Ovary (tissue), 3 donors: ENCODE measurements at regions not wholly inside any gene's neighbourhood (a gene's known extent, or its start where the extent isn't known, plus 50 kb on each side); places are given as distances from the start of the nearest gene placed in this dataset.

ENCODE experiments used
- EP300 ChIP-seq: sonication (generic); formaldehyde crosslinking; IDR thresholded peaks from one replicate; pipeline ENCODE4 v1.6.1; 2017; ENCODE audit warnings: antibody characterized with exemption
- POLR2A ChIP-seq: fragments of 450-650 bp; IDR thresholded peaks from one replicate; pipeline ENCODE4 v1.6.1; 2017; ENCODE audit warnings: antibody characterized with exemption, mild to moderate bottlenecking, moderate library complexity
- TF ChIP-seq, protein P1 (sequence below), 3 donors: fragments of 450-650 bp in 2 of 3; fragments of 200-600 bp in 1 of 3; IDR thresholded peaks; one replicate each; pipeline versions ENCODE4 v1.5.1 to v1.8.0; 2016 to 2022; ENCODE audit warnings: antibody characterized with exemption in 3 of 3, mild to moderate bottlenecking in 1 of 3
- donor health status: DM: no; HTN: no; CAD: no.

DNA sequence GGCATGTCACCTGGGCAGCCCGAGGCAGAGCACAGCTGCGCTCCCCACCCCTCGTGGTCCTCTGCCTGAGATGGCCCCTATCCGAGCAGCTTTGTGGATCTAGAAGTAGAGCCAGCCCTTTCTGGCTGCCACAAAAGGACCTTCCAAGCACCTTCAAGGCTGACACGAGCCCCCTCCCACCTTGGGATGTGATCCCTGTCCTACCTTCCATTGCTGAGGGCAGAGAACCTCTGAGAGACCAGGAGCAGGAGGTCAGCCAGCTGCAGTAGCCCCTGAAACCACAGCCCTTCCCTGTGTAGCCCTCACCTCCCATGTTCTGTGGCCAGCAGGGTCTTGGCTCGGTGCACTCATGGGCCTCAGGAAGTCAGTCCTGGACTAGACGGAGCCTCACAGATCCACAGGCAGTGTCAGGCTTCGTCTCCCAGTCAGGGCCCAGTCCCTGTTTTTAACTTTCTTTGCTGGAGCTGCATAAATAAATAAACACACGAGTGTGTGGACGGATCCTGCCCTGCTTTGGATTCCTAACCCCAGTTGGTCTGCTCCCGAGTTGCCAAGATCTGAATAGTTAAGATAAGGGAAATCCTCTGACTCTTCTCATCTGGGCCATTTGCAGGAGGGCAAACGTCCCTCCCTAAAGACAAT lies 507.7 kb downstream of the PREX1 start:
- TF ChIP-seq, protein P1, sequence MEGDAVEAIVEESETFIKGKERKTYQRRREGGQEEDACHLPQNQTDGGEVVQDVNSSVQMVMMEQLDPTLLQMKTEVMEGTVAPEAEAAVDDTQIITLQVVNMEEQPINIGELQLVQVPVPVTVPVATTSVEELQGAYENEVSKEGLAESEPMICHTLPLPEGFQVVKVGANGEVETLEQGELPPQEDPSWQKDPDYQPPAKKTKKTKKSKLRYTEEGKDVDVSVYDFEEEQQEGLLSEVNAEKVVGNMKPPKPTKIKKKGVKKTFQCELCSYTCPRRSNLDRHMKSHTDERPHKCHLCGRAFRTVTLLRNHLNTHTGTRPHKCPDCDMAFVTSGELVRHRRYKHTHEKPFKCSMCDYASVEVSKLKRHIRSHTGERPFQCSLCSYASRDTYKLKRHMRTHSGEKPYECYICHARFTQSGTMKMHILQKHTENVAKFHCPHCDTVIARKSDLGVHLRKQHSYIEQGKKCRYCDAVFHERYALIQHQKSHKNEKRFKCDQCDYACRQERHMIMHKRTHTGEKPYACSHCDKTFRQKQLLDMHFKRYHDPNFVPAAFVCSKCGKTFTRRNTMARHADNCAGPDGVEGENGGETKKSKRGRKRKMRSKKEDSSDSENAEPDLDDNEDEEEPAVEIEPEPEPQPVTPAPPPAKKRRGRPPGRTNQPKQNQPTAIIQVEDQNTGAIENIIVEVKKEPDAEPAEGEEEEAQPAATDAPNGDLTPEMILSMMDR (IDR thresholded peaks at IDR 0.05), result no peak
- TF ChIP-seq POLR2A (no peak), EP300 (no peak)
